Glomerular visceral epithelial cell (primary cell): ENCODE measurements at regions not wholly inside any gene's neighbourhood (a gene's known extent, or its start where the extent isn't known, plus 50 kb on each side); places are given as distances from the start of the nearest gene placed in this dataset.
"Not testable (repeated sequence)": the region's sequence is repeated elsewhere in the genome, so short reads cannot be mapped to it uniquely, and the experiment has no call there.

ENCODE experiments used
- DNase-seq: peaks from one replicate; pipeline ENCODE4 v3.0.0-alpha.2; 2016; ENCODE audit errors: extremely low spot score

- DNase-seq, result no peak
Observed at GRCh38 chr9:30244877-30245276, 2139.6 kb upstream of the ACO1 start.

GRCh38 chr9:30250872-30251271, 2133.6 kb upstream of the ACO1 start:
- no peak for DNase-seq

GRCh38 chr9:30258094-30258493, 2126.3 kb upstream of the ACO1 start:
- DNase-seq, result no peak

DNA sequence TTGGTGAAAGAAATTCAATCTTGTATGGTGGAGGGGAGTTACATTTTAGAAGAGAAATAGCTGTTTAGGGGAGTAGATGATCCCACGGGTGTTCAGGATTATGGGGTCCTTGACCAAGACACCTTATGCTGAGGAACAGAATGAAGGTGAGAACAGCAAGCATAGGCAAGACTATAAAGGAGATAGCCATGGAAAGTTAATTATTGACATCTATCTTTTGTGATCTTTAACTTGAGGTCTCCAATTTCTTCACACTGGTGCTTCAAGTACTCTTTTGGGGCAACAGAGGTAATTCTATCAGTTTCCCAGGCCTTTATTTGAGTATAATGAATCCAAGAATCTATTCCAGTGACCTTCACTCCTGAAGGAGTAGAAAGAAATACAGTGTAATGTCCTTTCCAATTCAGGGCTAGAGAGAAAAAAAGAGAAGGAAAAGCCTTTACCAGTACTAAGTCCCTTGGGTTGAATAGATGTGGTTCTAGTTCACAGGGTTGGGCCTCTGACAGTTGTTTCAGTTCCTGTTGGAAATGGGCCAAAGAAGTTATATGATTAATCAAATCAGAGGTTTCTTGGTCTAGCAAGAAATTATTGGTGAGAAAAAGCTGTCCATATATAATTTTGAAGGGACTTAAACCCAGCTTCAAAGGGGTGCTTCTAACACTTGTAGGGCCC, 2104.1 kb upstream of the ACO1 start:
- DNase-seq, result no peak

DNA sequence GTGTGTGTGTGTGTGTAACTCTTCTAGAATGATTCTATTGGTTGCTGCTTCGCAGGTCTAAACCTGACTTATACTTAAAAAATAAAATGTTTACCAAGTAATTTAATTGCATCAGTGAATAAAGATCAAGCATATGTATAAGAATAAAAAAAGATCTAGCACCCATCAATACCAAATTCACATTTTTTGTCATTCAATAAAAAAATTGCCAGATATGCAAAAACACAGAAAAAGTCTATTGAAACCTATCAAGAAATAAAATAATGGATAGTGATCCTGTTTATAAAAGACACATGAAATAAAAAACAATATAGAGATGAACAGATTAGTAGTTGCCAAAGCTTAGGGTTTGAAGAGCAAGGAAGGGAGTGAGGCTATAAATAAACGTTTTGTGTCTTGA, 2095.0 kb upstream of the ACO1 start:
- no peak for DNase-seq

DNA sequence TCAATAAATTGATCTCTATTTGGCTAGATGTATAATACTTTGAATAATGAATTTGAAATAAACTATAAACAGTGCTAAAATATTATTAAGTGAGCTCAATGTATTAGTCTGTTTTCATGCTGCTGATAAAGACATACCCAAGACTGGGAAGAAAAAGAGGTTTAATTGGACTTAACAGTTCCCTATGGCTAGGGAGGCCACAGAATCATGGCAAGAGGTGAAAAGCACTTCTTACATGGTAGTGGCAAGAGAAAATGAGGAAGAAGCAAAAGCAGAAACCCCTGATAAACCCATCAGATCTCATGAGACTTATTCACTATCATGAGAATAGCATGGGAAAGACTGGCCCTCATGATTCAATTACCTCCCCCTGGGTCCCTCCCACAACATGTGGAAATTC, 2092.4 kb upstream of the ACO1 start:
- not testable (repeated sequence) for DNase-seq

DNA sequence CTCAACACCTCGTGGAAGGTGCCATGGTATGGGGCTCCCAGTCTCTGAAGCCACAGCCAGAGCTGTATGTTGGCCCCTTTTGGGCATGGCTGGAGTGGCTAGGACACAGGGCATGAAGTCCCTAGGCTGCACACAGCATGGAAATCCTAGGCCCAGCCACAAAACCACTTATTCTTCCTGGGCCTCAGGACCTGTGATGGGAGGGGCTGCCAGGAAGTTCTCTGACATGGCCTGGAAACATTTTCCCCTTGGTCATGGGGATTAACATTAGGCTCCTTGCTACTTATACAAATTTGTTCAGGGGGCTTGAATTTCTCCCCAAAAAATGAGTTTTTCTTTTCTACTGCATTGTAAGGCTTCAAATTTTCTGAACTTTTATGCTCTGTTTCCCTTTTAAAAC, 2091.2 kb upstream of the ACO1 start:
- no peak for DNase-seq

DNA sequence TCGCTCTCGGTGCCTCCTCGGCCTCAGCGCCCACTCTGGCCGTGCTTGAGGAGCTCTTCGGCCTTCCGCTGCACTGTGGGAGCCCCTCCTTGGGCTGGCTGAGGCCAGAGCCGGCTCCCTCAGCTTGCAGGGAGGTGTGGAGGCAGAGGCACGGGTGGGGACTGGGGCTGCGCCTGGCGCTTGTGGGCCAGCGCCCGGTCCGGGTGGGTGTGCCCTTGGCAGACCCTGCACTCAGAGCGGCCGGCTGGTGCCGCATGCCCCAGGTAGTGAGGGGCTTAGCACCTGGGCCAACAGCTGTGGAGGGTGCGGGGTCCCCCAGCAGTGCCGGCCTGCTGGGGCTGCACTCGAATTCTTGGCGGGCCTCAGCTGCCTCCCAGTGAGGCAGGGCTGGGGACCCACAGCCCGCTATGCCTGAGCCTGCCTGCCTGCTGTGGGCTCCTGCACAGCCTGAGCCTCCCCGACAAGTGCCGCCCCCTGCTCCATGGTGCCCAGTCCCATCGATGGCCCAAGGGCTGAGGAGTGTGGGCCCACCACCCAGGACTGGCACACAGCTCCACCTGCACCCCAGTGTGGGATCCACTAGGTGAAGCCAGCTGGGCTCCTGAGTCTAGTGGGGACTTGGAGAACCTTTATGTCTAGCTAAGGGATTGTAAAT, 2085.2 kb upstream of the ACO1 start:
- no peak for DNase-seq

- no peak for DNase-seq
Observed at GRCh38 chr9:30301271-30301963, 2083.0 kb upstream of the ACO1 start.

GRCh38 chr9:30310711-30311110, 2073.7 kb upstream of the ACO1 start:
- no peak for DNase-seq

GRCh38 chr9:30329431-30329830, 2055.0 kb upstream of the ACO1 start:
- DNase-seq, result no peak

DNA sequence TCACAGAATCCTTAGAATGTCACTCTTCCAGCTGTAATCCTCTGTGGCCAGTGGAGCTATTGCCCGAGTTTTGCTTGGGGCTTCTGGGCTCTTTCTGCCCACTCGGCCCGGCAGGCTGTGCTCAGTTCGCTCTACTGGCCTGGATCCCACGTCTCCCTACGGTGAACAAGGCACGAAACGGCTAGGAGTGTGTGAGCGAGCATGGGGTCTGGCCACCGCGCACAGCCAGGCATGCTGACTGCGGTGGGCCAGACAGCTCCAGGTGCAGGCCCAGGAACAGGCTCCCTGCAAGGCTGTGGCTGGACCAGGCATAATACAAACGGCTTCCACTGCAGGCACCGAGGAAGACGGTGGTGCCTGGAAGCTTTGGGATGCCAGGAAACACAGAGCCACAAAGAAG, 2035.5 kb upstream of the ACO1 start:
- DNase-seq, result no peak

DNA sequence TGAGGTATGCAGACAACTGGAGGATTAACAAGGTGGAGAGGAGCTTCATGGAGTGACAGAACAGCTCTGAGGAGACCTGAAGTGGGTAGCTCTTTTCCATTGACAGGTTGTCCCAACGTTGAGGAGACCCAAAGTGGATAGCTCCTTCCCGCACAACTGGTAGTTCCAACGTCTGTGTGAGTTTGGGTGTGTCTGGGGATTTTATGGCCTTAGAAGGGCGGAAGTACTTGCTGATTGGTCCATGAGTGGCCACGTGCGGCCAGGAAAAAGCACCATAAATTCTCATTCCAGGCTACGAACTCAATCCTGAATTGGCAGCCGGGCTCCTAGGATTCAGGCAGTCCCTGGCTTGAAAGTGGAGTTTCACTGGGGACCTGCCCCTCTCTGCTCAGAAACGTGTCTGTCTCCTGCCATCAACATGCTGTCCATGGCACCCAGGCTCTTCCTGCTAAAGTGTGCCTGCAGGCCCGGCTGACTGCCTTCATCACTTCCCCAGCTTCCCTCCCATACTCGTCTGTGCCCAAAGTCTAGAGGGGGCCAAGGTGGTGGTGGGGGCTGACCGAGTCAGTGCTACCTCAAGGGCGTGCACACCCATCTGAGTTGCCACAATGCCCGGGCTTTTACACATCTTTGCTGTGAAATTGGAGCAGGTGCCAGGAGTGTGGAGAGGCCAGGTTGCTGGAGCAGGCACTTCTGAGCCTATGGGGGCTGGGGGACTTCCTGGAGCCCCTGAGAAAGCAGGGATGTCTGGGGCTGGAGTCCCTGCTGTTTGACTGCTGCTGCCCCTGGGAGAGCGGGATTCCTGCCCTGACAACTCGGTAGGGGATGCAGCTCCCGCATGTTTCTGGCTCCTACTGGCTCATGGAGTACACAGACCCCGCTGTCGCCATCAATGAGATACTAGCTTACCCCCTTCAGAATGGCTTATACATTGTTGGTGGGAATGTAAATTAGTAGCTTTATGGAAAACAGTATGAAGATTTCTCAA, 2034.6 kb upstream of the ACO1 start:
- DNase-seq, result no peak

GRCh38 chr9:30356221-30356620, 2028.2 kb upstream of the ACO1 start:
- DNase-seq, result no peak

DNA sequence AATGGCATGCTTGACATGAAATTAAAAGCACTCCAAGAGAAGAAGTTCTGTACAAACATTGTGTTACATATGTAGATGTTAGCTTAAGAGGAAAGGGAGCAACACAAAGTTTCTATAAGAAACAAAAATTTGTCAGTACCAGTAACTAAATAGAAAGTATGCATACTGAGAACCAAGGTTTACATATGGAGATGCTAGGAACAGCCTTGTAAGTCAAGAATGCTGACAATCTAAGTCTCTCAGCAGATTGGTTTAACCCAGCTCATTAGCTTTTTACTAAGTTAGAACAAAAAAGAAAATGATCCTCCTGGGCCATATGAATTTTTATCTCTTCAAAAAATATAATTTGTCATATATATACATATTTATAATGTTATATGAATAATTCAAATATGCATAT, 2022.1 kb upstream of the ACO1 start:
- DNase-seq, result no peak

GRCh38 chr9:30366140-30366539, 2018.3 kb upstream of the ACO1 start:
- DNase-seq, result not testable (repeated sequence)

DNA sequence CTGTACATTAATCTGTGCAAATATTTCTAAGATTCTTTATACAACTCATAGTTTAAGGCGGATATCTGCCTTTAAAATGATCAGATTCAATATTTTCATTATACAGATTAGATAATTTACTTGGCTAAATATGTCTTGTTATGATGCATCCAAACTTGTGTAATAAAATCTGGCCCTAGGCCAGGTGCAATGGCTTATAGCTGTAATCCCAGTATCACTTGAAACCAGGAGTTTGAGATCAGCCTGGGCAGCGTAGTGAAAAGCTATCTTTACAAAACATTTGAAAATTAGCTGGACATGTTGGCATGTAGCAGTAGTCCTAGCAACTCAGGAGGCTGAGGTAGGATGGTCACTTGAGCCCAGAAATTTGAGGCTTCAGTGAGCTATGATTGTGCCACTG, 2002.2 kb upstream of the ACO1 start:
- DNase-seq, result no peak

GRCh38 chr9:30410273-30410672, 1974.2 kb upstream of the ACO1 start:
- DNase-seq, result no peak

GRCh38 chr9:30411571-30411970, 1972.9 kb upstream of the ACO1 start:
- no peak for DNase-seq

DNA sequence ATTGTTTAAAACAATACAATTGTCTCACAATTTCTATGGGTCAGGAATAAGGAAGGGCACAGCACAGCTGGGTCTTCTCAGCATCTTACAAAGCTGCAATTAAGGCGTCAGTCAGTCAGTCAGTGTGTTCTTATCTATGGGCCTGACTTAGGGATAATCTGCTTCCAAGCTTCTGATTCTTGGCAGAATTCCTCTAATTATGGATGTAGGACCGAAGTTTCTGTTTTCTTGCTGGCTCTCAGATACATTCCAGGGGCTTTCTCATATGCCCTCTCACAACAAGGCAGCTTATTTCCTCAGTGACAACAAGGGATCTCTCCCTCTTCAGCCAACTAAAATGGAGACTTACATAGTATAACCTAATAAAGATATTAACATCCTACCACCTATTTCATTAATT, 1925.3 kb upstream of the ACO1 start:
- no peak for DNase-seq

DNA sequence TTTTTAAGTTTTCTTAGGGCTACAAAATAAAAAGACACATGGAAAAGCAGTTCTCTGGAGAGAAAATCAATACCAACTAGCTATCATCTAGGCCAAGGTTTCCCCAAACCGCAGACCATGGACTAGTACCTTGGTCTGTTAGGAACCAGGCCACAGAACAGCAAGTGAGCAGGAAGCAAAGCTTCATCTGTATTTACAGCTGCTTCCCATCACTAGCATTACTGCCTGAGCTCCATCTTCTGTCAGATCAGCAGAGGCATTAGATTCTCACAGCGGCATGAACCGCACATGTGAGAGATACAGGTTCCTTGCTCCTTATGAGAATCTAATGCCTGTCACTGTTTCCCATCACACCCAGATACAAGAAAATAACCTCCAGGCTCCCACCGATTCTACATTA, 1907.6 kb upstream of the ACO1 start:
- no peak for DNase-seq

- no peak for DNase-seq
Observed at GRCh38 chr9:30478684-30479083, 1905.8 kb upstream of the ACO1 start.
